ENCODE measurements at regions not wholly inside any gene's neighbourhood (a gene's known extent, or its start where the extent isn't known, plus 50 kb on each side); places are given as distances from the start of the nearest gene placed in this dataset.

DNA sequence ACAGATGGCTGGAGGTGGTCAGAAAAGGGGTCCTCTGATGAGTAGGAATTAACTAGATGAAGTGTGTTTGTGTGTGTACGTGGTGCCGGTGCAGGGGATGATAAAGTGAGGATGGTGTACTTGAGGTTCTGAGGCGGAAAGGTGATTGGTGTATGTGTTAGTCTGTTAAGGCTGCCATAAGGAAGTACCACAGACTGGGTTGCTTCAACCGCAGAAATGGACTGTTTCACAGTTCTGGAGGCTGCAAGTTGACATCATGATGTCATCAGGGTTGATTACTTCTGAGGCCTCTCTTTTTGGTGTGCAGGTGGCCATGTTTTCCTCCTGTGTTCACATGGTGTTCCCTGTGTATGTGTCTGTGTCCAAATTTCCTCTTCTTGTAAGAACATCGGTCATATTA lies 202.4 kb upstream of the RGMA start:
- TF ChIP-seq POLR2A (IDR thresholded peaks at IDR 0.05; ENCODE audit: low read depth, low read length) (no peak), RFX5 (IDR thresholded peaks at IDR 0.05; ENCODE audit: low read depth, low read length) (no peak), RAD21 (IDR thresholded peaks at IDR 0.05; ENCODE audit: low read length) (no peak), CEBPB (IDR thresholded peaks at IDR 0.05; ENCODE audit: low read depth, low read length) (no peak)
- TF ChIP-seq, protein P1, sequence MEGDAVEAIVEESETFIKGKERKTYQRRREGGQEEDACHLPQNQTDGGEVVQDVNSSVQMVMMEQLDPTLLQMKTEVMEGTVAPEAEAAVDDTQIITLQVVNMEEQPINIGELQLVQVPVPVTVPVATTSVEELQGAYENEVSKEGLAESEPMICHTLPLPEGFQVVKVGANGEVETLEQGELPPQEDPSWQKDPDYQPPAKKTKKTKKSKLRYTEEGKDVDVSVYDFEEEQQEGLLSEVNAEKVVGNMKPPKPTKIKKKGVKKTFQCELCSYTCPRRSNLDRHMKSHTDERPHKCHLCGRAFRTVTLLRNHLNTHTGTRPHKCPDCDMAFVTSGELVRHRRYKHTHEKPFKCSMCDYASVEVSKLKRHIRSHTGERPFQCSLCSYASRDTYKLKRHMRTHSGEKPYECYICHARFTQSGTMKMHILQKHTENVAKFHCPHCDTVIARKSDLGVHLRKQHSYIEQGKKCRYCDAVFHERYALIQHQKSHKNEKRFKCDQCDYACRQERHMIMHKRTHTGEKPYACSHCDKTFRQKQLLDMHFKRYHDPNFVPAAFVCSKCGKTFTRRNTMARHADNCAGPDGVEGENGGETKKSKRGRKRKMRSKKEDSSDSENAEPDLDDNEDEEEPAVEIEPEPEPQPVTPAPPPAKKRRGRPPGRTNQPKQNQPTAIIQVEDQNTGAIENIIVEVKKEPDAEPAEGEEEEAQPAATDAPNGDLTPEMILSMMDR (conservative IDR thresholded peaks at IDR 0.05; ENCODE audit: low read depth, low read length): no peak
